NCI-H1694 (cell line): ENCODE measurements at regions not wholly inside any gene's neighbourhood (a gene's known extent, or its start where the extent isn't known, plus 50 kb on each side); places are given as distances from the start of the nearest gene placed in this dataset.
"Not testable (repeated sequence)": the region's sequence is repeated elsewhere in the genome, so short reads cannot be mapped to it uniquely, and the experiment has no call there.

ENCODE experiments used
- DNase-seq: peaks from one replicate; lab custom pipeline; 2025; lab: John Stamatoyannopoulos, UW

DNA sequence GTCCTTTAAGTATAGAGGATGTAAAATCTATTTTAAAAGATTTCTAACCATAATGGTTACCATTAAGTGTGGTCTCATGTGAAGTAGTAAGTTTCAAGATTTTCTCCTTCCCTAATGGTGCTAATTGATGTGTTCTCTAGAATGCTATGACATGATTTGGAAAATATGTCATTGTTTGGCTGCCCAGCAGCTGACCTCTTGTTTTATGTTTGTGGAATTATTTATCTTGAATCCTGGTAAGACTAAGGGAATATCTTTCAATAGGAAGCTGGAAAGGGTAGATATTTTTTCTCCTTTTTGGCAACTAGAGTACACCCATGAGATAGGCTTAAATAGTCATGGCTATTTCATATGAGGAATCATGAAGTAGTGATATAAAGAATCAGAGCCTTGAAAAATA lies 139.8 kb upstream of the CHODL start:
- DNase-seq: no peak

DNA sequence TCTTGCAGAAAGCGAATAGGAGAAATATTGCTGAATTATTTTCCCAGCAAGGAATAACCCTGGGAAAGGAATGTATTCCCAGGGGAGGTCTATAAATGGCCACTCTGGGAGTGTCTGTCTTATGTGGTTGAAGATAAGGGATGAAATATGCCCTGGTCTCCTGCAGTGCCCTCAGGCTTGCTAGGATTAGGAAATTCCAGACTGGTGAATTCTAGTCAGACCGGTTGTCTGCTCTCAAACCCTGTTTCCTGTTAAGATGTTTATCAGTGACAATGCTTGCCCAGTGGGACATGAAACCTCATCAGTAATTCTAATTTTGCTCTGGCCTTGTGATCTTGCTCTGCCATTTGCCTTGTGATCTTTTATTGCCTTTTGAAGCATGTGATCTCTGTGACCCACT lies 148.2 kb upstream of the CHODL start:
- not testable (repeated sequence) for DNase-seq

DNA sequence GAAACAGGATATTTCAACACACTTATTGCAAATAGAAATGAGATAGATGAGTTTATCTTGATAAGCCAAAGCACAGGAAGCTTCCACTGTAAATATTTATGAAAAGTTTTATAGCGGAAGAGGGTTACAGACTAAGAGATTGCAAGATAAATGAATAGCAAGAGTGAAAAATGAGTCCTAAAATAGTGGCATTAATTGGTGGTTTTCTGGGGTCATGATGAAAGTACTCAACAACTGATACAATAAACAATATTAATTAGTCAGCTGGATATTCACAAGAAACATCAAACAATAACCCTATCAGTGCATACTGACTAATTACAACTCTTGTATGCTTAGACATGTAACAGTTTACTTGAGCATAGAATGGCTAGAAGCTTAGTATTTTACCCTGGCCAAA lies 154.8 kb upstream of the CHODL start:
- no peak for DNase-seq

DNA sequence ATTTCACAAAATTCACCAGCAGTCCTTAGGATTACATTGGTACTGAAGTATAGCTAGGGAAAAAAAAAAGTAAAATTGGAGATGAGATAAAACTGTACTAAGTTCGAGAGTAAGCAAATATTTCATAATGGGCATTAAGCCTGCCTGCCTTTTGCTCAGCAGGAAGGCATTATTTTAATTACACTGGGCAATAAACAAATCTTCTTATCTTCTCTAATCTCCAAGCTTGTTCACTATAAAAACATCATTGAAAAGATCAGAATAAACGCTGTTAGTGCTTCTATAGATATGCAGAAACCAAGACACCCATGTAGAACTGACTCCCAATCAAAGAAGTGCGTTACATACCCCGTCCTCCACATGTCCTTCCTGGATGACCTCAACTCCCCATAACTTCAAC lies 174.2 kb upstream of the CHODL start:
- DNase-seq: no peak

DNA sequence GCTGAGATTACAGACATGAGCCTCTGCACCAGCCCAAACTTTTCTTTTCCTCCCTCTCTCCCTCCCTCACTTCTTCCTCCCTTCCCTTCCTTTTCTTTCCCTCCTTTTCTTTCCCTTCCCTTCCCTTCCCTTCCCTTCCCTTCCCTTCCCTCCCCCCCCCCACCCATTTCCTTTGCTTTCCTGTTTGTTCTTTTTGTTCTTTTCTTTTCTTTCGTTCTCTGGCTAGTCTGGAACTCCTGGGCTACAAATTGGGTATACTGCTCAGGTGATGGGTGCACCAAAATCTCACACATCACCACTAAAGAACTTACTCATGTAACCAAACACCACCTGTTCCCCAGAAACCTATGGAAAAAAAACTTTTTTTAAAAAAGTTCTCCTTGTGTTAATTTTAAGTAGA lies 174.8 kb upstream of the CHODL start:
- no peak for DNase-seq

DNA sequence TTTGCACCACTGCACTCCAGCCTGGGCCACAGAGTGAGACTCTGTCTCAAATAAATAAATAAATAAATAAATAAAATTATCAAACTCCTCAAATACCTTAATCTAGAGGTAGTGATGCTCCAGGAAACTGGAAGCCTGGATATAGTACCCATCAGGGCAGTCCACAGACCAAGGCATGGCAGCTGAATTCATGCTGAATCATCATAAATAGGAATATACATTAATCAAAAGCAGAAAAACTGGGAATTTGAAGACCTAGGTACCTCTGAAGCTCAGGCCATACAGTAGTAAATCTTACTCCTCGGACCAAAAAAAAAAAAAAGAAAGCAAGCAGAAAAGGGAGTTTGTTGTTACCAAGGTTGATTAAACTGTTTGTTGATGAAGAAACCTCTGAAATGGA lies 184.2 kb upstream of the CHODL start:
- DNase-seq: no peak

DNA sequence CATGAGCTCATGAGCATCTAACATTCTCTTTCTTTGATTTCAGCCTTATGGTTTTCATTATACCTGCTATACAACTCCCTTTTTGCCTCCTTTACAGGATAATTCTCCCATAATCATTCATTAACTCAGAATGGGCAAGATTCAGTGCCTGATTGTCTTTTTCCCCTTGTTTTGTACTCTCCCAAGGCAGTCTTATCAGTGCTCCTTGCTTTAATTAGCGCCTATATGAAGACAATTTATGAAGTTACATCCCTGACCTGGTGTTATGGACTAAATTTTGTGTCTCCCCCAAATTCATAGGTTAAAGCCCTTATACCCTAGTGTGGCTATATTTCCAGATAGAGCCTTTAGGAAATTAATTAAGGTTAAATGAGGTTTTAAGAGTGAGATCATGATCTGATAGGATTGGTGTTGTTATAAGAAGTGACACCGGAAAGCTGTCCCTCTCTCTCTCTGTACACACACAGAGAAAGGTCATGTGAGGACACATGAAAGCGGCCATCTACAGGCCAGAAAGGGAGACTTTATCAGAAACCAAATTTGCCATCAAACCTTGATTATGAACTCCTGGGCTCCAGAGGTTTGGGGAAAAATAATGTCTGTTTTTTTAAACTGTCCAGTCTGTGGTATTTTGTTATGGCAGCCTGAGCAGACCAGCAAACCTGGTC lies 185.8 kb upstream of the CHODL start:
- no peak for DNase-seq

DNA sequence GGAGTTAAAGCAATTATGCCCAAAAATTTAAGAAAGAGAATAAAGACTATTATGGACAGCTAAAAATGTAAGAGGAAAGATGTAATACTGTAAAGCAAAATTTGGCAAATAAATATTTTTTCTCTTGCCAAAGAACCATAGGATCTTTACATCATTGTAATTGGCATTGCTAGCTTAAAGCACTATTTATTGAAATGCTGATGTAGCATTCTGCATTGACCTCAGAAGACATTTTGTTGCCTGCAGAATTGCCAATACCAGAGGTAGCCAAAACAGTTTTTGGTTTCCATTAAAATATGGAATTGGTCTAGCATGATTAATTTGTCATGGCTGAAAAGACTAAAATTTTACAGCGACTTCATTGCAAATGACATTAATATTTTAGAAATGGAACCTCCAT lies 191.5 kb upstream of the CHODL start:
- no peak for DNase-seq

DNA sequence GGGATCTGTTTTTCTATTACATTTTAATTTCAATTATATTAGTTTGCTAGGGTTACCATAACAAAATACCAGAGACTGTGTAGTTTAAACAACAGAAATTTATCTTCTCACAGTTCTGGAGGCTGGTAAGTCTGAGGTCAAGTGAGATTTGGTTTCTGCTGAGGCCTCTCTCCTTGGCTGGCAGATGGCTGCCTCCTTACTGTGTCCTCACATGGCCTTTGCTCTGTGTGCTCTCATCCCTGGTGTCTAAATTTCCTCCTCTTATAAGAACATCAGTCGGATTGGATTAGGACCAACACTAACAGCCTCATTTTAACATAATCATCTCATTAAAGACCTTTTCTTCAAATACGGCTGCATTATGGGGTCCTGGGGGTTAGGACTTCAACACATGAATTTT lies 195.2 kb upstream of the CHODL start:
- DNase-seq: peak; percentile 68

DNA sequence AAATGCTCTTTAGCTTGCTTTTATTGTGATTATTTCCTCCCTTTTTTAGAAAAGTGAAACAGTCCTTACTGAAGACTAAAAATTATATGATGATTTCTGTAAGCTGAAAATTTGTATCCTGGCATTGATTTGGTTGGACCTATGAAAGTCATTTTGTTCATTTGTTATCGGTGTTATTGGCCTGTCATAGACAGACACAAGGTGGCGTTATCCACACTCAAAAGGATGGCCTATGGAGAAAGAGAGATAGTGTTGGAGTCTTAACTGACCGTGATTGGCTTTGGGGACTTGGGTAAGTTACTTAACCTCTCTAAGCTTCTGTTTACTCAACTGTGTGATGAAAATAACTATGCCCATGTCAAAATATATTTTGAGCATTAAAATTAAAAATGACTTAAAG lies 203.6 kb upstream of the CHODL start:
- DNase-seq: peak; percentile 66

DNA sequence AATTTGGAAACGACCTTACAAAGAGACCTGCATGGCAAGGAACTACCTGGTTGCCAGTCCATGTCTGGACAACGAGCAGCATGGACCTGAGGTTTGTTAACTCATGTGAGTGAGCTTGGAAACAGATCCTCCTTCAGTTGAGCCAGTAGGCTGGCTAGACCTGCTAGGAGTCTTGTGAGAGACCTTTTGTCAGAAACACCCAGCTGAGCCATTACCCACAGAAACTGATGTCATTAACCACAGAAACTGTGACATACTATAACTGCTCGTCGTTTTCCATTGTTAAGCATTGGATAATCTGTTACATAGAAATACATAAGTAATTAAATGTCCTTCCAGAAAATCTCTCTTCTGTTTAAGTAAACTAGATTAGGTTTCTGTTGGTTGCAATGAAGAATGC lies 211.1 kb upstream of the C21orf91 start:
- DNase-seq: no peak

DNA sequence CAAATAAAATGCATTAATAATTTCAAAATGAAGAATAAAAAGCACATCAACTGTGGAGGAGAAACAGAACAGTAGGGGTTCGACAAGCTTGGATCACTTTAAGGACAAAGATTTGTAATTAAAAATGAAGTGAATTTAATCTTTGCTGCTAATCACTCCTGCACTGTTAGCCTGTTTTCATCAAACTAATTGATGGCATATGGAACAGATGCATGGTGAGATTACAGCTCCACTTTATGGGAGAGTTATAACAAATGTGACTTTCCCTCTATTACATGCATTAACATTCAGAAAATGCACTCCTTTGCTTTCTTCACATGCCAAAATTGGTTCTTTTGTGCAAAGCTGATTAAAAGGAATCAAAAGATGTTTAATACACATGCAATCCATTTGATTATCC lies 207.2 kb upstream of the C21orf91 start:
- no peak for DNase-seq

DNA sequence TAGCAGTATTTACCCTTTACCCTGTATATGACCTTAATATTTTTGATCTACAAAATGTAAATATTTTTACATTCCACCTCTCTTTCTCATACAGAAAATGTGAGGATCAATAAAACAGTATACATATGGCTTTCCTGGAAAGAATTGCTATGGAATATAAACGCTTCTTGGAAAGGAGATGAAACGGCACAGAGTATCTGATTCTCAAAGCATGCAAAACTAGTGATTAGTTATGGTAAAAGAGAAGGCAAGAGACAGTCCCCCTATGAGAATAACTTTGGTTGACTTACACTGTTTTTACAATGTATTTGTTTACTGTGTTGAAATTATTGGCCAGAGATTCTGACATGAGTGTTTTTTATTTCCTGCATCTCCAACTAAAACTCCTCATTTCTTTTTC lies 204.6 kb upstream of the C21orf91 start:
- no peak for DNase-seq

DNA sequence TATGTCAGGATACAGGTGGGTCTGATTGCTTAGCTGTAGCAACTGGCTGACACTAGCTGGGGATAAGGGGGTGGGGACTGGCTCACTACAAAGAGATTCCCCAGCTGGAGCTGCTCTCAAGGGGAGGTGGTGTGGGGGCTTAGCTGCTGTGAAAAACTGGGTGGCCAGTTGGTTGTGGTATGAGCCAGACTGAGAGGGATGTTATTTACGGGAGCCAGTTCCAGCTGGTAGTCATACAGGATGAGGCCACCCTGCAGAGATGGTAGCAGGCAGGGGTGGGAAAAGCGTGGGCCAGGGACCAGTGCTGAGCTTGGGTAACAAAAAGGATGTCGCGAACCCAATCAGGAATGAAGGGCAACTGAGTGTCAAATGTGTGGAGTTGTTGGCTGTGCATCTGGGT lies 204.0 kb upstream of the C21orf91 start:
- DNase-seq: no peak

DNA sequence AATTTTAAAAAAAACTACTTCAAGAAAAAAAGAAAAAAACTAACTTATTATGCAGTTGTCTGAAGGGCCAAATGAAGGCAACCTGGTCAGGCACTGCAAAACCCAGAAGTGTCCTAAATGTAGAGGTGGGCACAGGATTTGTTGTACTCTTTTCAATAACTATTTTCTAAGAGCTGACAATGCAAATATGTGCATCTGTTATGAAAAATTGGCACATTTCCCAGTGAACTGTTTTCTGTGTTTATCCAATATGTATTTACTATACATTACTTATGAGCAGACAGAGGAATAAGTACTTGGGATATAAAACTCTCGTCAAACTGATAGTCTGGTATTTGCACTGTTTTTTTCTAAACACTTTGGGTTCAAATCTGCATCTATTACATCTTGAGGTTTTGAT lies 188.0 kb upstream of the C21orf91 start:
- DNase-seq: peak; percentile 58

DNA sequence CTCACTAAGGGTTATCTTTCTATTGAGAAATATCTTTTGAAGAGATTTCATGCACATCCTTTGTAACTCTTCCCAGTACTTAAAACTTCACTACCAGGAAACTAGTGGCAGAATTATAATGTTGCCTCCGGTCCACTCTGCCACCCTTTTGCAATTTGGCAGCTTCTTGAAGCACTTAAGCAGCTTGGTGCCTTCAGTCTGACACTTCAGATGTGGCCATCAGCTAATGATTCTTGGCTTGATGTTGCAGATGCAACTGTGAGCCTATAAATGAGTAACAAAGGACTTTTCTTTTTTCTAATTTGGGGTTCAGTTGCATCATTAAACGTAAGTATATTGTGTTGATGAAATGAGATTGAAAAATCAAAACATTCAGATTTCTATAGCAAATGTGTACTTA lies 187.5 kb upstream of the C21orf91 start:
- no peak for DNase-seq

DNA sequence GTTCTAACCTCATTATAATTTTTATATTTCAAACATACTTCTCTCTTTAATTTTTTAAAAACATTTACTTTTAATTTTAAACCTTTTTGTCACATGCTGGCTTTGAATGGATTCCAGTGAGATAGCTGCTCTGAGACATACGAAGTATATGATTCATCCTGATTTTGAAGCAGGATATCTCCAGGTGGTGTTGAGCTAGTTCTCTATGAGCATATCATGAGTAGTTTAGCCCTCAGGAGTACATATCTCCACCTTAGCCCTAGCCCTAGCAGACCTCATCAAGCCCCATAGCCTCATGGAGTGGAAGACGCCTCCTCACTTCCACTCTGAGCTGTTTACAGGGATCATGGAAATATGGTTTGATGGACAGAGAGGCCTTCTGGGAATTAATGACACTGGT lies 183.2 kb upstream of the C21orf91 start:
- DNase-seq: no peak

DNA sequence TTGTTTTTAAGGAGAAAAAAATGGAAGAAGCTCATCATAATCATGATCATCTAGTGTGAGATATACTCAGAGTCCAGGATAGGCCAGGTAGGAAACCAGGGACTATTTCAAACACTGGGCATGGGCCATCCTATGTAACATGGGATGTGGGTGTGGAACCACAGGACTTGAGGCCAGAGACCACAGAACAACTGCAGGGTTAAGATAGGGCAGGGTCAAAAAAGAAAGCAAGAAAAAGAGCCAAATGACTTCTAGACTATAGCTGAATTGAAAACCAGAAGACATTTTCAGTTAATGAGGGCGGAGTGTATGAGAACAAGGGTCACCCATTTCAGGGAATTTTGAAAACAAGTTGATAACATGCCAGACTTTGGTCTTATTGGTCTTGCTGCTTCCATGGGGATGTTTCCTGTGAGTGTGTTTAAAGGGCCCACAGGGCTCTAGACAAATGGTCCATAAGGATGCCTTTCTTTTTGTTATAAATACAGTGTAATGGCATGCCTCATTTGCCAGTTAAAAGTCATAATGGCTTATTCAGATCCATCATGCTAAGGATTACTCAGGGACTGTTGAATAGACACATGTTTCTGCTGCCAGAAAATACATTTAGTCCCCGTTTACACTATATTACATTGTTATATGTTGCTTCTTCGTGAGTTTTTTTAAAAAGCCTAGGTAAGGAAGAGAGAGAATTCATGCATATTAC lies 182.0 kb upstream of the C21orf91 start:
- no peak for DNase-seq

DNA sequence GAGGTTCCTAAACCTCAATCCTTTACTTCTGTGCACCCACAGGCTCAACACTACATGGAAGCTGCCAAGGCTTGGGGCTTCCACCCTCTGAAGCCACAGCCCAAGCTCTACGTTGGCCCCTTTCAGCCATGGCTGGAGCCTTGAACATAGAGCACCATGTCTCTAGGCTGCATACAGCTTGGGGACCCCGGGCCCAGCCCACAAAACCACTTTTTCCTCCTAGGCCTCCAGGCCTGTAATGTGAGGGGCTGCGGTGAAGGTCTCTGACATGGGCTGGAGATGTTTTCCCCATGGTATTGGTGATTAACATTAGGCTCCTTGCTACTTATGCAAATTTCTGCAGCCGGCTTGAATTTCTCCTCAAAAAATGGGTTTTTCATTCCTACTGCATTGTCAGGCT lies 179.4 kb upstream of the C21orf91 start:
- DNase-seq: not testable (repeated sequence)

DNA sequence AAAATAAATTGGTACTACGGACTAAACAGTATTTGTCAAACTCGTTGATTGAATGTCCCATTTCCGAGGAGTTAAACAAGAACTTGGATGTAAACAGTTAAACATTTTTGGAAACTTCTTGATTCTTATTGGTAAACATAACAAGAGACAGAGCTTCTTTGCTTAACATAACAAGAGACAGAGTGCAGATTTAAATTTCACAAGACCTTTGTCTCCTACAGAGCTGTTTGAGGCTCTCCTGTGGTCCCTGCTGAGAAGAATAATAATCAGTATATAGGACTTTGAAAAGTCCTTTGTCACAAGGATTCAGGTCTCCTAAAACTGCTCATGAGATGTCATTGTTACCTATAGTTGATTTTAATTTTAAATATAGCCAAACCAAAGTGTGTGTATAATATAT lies 170.6 kb upstream of the C21orf91 start:
- DNase-seq: no peak

DNA sequence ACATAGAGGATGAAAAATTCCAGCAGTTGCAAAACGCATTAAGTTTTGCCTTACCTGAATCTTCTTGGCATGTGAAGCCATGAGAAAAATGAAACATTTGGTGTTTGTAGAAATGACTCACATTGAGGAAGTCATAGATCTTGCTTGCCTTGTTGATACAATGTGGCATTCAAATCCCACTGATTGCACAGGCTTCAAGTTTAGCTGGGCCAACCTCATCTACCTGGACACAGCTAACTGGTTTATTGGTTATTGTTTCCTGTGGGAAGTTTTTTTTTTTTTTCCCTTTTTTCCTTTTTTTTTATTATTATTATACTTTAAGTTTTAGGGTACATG lies 168.9 kb upstream of the C21orf91 start:
- no peak for DNase-seq

DNA sequence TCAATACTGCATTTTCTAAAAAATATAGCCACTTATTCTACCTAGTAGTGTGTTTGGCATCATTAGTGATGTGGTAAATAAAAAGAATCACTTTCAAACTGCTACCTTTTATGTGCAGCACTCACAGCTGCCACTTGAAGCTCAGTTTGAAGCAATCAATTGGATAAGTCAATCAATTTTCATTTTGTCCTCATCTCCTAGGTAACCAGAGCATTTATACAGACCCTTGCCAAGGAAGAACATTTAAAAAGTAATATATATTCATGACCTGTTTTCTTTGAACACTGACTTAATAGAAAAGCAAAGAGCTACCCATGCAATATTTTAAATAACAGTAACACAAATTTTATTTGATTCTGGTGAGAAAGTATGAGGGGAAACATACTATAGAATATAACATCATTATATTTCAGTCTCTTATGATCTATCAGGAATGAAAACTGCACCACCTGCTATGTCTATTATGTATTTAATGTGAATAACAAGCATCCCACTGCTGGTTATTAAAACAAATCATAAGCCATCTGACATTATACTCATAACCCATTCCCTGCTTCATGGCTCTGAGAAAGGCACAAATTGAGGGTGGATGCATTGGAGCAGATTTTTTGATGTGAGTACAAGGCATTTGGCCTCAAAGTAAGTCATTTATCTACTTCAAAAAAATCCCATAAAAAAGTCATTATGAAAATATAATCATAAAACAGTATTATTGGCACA lies 168.4 kb upstream of the C21orf91 start:
- no peak for DNase-seq

DNA sequence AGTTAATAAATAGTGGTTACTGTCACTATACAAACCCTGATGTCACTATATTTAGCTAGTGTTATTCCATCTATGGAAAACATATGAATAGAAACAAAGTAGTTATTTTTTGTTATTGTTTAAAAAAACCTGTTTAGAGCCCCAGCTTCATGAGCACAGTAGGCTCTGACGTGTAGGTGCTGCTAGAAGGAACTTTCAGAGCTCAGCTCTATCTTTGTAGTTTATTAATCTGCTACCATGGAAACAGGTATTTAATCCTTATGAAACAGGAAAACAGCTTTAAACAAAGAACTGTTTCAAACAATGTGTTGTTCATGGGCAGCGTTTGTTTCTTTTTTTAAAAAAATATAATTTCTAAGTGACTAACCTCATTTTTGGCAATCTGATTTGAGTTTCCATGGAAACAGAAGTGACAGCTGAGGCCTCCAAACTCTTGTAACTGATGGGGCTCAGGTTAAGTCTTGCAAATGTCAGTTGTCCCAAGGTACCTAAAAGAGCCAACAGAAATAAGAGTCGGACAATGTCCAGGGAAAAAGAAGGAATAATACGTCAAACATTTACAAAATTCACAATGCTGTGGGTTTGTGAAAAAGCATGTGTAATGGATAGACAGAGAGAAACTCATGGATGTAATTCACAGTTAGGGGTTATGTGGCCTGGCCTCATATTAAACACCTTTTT lies 162.0 kb upstream of the C21orf91 start:
- DNase-seq: no peak
